DND-41 (cell line): ENCODE measurements at regions not wholly inside any gene's neighbourhood (a gene's known extent, or its start where the extent isn't known, plus 50 kb on each side); places are given as distances from the start of the nearest gene placed in this dataset.

Experiments
- ATAC-seq: fragments of 200-7000 bp; cut with Tn5 transposase; 3 replicates; pipeline ENCODE4 v1.9.1; 2021; ENCODE audit warnings: low read depth; ENCODE audit not compliant: insufficient read depth
- DNase-seq: peaks from one replicate; pipeline ENCODE4 v3.0.0-alpha.2; 2020
- H2AFZ ChIP-seq: 2 replicates; pipeline ENCODE4 v1.6.0; 2012; ENCODE audit warnings: low read depth, low read length
- H3K27ac ChIP-seq: 2 replicates; pipeline ENCODE4 v1.5.1; 2012; ENCODE audit warnings: low read length, inconsistent platforms
- H3K27me3 ChIP-seq: fragments of 200-600 bp; sonication (generic); 2 replicates; pipeline ENCODE4 v1.6.0; 2012; ENCODE audit warnings: low read length, mild to moderate bottlenecking, inconsistent platforms; ENCODE audit not compliant: insufficient read depth, poor library complexity
- H3K36me3 ChIP-seq: 2 replicates; pipeline ENCODE4 v1.5.1; 2012; ENCODE audit warnings: low read length, inconsistent platforms; ENCODE audit not compliant: insufficient read depth
- H3K4me1 ChIP-seq: 2 replicates; pipeline ENCODE4 v1.5.1; 2012; ENCODE audit warnings: mild to moderate bottlenecking, low read length; ENCODE audit not compliant: insufficient read depth
- H3K4me2 ChIP-seq: 2 replicates; pipeline ENCODE4 v1.6.0; 2012; ENCODE audit warnings: mild to moderate bottlenecking, moderate library complexity, low read length, inconsistent platforms; ENCODE audit not compliant: insufficient read depth
- H3K4me3 ChIP-seq, 2 experiments: fragments of 200-600 bp in 1 of 2; shearing (Covaris generic) in 1 of 2; 2 replicates each; pipeline ENCODE4 v1.5.1; 2012 to 2016; ENCODE audit warnings: inconsistent platforms in 2 of 2, low read length in 2 of 2, mild to moderate bottlenecking in 2 of 2, low read depth in 1 of 2, moderate library complexity in 1 of 2
- H3K79me2 ChIP-seq: 2 replicates; pipeline ENCODE4 v1.6.0; 2012; ENCODE audit warnings: low read length, inconsistent platforms; ENCODE audit not compliant: insufficient read depth
- H3K9ac ChIP-seq: 2 replicates; pipeline ENCODE4 v1.6.0; 2012; ENCODE audit warnings: low read depth, mild to moderate bottlenecking, inconsistent platforms, low read length, moderate library complexity
- H3K9me3 ChIP-seq: 2 replicates; pipeline ENCODE4 v1.5.1; 2012; ENCODE audit warnings: low read length, moderate library complexity, mild to moderate bottlenecking, inconsistent platforms; ENCODE audit not compliant: insufficient read depth, severe bottlenecking
- H4K20me1 ChIP-seq: 2 replicates; pipeline ENCODE4 v1.6.0; 2012; ENCODE audit warnings: low read length; ENCODE audit not compliant: insufficient read depth
- EZH2 ChIP-seq: IDR thresholded peaks from 3 replicates; pipeline ENCODE4 v1.6.1; 2012; ENCODE audit warnings: borderline replicate concordance, low read depth, mild to moderate bottlenecking, moderate library complexity, low read length, inconsistent platforms; ENCODE audit not compliant: severe bottlenecking
- TF ChIP-seq, protein P1 (sequence below): IDR thresholded peaks from 2 replicates; pipeline ENCODE4 v1.5.1; 2012; ENCODE audit warnings: borderline replicate concordance, low read length, moderate library complexity, mild to moderate bottlenecking; ENCODE audit not compliant: poor library complexity, severe bottlenecking; ENCODE audit errors: extremely low read depth

- Histone ChIP-seq H2AFZ (no peak overlapping the region), H3K4me3 (no peak overlapping the region), H3K79me2 (no peaks in the 10 kb centered on the region), H3K4me2 (no peak overlapping the region), H3K36me3 (no peaks in the 10 kb centered on the region), H3K27me3 (no peaks in the 10 kb centered on the region), H3K9ac (no peak overlapping the region), H3K4me1 (no peaks in the 10 kb centered on the region), H3K9me3 (no peaks in the 10 kb centered on the region), H4K20me1 (no peaks in the 10 kb centered on the region), H3K27ac (no peak overlapping the region)
- ATAC-seq (no peak), DNase-seq (no peak)
- TF ChIP-seq, protein P1, sequence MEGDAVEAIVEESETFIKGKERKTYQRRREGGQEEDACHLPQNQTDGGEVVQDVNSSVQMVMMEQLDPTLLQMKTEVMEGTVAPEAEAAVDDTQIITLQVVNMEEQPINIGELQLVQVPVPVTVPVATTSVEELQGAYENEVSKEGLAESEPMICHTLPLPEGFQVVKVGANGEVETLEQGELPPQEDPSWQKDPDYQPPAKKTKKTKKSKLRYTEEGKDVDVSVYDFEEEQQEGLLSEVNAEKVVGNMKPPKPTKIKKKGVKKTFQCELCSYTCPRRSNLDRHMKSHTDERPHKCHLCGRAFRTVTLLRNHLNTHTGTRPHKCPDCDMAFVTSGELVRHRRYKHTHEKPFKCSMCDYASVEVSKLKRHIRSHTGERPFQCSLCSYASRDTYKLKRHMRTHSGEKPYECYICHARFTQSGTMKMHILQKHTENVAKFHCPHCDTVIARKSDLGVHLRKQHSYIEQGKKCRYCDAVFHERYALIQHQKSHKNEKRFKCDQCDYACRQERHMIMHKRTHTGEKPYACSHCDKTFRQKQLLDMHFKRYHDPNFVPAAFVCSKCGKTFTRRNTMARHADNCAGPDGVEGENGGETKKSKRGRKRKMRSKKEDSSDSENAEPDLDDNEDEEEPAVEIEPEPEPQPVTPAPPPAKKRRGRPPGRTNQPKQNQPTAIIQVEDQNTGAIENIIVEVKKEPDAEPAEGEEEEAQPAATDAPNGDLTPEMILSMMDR = no peak
- TF ChIP-seq EZH2 = no peak
Observed at GRCh38 chr6:120924214-120924613, 410.1 kb downstream of the TBC1D32 start.

- no peak overlapping the region for H3K9ac ChIP-seq
- DNase-seq (no peak), ATAC-seq (no peak)
- H3K36me3 ChIP-seq = no peaks in the 10 kb centered on the region
- H3K79me2 ChIP-seq = no peaks in the 10 kb centered on the region
- H3K4me3 ChIP-seq = no peak overlapping the region
- TF ChIP-seq, protein P1 = no peak
- no peak for TF ChIP-seq EZH2
- H3K4me2 ChIP-seq = no peak overlapping the region
- H3K27me3 ChIP-seq = no peaks in the 10 kb centered on the region
- H3K4me1 ChIP-seq = no peaks in the 10 kb centered on the region
- H3K27ac ChIP-seq = no peak overlapping the region
- H3K9me3 ChIP-seq = no peaks in the 10 kb centered on the region
- H4K20me1 ChIP-seq = no peaks in the 10 kb centered on the region
- no peak overlapping the region for H2AFZ ChIP-seq
Observed at GRCh38 chr6:120918137-120918536, 416.1 kb downstream of the TBC1D32 start.

- no peaks in the 10 kb centered on the region for H3K27me3 ChIP-seq
Observed at GRCh38 chr6:120916844-120917243, 417.4 kb downstream of the TBC1D32 start.

More at GRCh38 chr6:120916844-120917243, 417.4 kb downstream of the TBC1D32 start:
- no peak overlapping the region for H2AFZ ChIP-seq
- no peak overlapping the region for H3K9ac ChIP-seq
- no peaks in the 10 kb centered on the region for H3K36me3 ChIP-seq
- H3K4me3 ChIP-seq = no peak overlapping the region
- no peaks in the 10 kb centered on the region for H3K79me2 ChIP-seq
- ATAC-seq (no peak), DNase-seq (no peak)
- H3K4me2 ChIP-seq = no peak overlapping the region
- no peaks in the 10 kb centered on the region for H3K9me3 ChIP-seq
- H4K20me1 ChIP-seq = no peaks in the 10 kb centered on the region
- no peaks in the 10 kb centered on the region for H3K4me1 ChIP-seq
- H3K27ac ChIP-seq = no peak overlapping the region
- TF ChIP-seq, protein P1 = no peak
- no peak for TF ChIP-seq EZH2
